GM19023 (cell line): ENCODE measurements at regions not wholly inside any gene's neighbourhood (a gene's known extent, or its start where the extent isn't known, plus 50 kb on each side); places are given as distances from the start of the nearest gene placed in this dataset.

Experiments
- ATAC-seq: cut with Tn5 transposase; IDR thresholded peaks from one replicate; pipeline ENCODE4 v1.9.1; 2021; ENCODE audit warnings: mild to moderate bottlenecking, moderate library complexity; ENCODE audit not compliant: unreplicated experiment

DNA sequence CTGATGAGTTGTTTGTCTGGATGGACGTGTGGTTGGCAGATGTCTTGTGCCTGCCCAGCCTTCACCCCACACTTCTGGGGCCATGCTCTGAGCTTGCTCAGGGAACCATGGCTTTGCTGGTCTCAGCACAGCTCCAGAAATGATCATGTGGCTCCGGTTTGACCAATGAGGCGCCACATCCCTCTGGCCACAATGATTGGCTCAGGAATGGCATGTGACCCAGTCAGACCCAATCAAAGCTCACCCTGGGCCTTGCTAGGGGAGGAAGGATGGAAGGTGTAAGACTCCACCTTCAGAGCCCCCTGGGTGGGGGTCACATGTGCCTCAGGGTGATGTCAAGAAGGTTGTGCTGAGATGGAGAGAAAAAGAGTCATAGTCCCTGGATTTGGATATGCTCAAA lies 281.6 kb upstream of the SULF2 start:
- no peak for ATAC-seq

DNA sequence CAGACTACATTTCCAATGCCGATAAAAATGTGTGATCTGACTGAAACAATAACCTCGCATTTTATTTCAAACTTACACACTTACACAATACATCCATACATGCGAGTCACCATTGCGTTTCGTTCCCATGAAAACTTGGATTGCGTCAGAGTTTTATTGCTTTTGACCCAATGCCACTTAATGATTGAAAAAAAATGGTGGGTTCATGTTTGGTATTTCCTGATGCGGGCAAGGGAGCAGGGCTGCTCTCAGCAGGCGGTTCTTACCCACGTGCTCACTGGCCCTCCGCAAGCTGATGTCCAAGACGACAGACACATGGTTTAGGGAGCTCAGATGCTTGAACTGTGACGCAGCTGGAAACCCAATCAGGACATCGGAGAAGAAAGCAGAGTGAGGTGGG lies 281.0 kb upstream of the SULF2 start:
- no peak for ATAC-seq

DNA sequence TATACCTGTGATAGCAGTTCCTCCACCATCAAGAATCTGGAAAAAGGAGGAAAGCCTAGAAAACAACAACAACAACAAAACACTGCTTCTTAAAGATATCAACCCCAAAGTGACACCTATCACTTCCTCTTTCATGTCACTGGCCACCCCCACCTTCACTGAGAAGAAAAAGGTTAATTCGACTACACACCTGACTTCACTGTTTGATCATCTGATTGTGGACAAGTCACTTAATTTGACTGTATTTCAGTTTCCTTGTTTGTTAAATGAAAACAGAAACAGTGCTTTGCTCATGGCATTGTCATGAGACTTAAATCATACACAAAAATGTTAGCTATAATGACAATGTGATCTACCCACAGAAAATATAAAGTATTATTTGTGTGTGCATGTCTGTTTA lies 280.6 kb upstream of the SULF2 start:
- ATAC-seq: no peak

DNA sequence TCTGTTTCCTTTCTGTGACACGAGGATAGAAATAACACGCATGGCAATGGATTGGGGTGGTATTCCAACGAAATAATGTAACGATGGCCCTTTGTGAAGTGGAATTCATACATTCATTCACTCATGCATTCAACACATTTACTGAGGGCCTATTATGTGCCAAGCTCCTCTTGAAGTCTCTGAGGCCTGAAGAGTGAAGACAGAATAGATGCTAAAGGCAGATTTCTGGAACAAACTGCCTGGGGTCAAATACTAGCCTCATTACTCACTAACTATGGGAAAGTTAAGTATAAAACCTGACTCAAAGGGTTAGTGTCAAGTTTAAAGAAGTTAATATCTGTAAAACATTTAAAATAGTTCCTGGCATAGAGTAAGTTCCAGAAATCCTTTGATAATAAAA lies 279.6 kb upstream of the SULF2 start:
- ATAC-seq: no peak

DNA sequence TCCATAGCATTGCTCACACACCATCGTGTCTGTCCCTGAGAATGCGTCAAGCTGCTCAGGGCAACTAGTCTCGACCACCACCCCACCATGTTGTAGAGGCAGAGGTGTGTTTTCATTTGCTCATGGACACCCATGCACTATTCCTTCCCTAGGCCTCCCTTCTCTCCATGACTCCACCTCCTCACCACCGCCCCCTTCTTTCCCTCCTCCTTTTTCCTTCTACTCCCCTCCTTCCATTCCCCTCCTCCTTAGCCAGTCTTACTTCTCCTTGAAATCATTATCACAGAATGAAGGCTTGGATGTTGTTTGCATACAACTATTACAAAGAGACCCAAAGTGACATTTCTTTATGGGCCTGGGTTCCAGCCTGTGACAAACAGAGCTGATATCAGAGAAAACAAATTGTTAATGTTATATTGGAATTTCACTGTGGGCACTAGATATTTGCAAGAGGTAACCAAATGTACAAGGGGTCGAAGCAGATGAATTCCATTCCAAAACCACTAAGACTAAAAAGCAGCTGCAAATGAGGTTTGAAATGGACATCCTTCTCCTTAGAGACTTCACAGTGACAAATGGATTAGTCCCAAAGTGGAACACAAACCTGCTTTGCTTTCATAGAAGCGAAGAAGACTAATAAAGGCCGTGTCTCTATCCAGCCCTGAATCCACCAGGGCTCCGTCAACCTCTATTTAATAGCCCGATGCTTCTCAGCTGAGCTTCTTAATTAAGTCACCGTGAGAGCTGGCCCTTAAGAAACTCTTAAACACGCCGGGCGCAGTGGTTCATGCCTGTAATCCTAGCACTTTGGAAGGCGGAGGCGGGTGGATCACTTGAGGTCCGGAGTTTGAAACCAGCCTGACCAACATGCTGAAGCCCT lies 275.8 kb upstream of the SULF2 start:
- ATAC-seq: no peak

DNA sequence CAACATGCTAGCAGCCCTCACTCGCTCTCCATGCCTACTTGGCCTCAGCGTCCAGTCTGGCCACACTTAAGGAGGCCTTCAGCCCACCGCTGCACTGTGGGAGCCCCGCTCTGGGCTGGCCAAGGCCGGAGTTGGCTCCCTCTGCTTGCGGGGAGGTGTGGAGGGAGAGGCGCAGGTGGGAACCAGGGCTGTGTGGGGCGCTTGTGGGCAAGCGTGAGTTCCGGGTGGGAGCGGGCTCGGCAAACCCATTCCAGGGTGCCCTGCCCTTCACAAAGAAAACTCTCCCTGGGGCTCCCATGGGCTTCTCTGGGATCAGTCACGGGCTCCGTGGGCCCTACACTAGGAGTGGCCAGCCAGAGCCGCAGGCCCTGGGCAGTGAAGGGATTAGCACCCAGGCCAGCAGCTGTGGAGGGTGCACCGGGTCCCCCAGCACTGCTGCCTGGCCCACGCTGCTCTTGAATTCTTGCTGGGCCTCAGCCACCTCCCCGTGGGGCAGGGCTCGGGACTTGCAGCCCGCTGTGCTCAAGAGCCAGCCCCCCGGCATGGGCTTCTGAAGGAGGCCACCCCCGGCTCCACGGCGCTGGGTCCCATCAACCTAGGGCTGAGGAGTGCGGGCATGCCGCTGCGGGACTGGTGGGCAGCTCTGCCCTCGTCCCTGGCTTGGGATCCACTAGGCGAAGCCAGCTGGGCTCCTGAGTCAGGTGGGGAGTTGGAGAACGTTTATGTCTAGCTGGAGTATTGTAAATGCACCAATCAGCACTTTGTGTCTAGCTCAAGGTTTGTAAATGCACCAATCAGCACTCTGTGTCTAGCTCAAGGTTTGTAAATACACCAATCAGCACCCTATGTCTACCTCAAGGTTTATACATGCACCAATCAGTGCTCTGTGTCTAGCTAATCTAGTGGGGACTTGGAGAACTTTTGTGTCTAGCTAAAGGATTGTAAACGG lies 273.6 kb upstream of the SULF2 start:
- no peak for ATAC-seq

DNA sequence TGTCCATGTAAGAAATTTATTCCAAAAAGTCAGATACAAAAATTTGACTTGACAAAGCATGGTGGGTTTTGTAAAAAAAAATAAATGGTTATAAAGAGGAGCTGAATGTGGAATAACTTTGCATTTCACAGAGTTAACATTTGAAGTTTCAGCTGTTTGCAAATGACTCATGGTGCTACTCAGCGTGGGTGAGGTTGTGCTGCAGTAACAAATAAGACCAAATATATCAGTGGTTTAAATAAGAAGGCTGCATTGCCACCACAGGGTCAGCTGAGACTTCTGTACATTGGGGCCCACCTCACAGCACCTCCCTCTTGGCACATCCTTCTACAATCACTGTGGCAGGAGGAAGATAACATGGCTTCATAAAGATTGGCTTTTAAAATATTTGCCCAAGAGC lies 272.5 kb upstream of the SULF2 start:
- ATAC-seq: no peak

DNA sequence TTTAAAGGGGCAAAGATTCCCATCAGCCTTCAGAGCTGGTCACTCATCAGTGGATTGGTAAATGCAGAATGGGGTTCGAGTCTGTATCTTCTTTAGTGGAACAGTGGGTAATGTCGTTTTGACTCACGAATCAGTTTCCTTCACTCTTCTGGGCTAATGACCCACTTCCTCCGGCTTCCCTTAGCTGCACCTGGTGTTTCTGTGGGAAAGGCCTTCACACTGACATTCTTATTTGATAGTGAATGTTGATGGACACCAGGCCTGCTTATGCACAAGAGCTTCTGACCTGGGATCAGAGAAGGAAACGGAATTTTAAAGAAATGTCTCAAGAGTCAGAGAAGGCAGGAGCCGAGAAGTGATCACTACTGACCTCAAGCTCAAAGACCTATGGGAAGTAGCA lies 272.0 kb upstream of the SULF2 start:
- no peak for ATAC-seq

DNA sequence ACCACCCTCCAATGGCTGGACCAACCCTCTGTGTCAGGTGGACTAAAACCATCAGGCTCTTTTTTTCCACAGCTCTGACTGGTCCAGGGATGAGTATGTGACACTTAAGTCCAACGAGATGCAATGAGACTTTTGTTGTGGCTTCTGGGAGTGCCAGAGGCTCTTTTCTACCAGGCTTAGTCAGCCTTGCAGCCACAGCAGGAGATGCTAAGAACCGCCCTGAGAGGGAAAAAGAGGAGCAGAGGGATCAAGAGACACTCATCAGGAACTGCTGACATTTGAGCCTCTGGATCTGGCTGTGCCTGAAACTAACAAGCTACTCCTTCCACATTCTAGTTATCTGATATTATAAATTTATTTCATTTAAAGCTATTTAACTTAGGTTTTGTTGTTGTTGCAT lies 270.9 kb upstream of the SULF2 start:
- no peak for ATAC-seq

DNA sequence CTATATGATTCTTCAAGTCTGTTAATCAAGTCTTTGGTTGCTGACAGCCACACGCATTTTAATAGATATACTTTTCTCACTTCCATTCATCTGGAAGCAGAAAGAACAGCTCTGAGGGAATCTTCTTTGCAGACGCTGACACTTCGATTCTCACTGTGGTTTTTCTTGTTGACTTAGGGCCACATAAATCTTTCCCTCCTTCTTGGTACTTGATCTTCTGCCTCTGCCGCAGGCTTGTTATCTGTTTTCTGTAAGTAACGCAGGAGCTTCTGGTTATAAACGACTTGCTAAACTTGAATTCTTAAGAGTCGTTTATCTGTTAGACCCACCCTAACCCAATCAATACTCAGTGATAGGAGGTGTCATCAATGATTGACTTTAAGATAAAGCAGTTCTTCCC lies 268.8 kb upstream of the SULF2 start:
- no peak for ATAC-seq

DNA sequence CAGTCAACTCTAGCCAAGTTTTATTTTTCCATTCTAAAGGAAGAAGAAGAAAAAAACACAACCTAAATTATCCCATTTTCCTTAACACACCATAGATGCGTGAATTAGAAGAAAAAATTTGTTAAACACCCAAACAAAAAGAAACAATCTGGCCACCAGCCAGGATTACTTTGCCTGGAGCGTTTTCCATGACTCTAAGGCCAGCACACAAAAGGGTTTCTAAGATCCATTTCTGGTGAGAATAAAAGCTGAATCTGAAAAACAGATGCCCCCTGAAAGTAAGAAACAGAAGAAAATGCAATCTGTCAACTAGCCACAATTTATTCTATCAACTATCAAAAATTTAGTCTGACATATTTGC lies 267.2 kb upstream of the SULF2 start:
- ATAC-seq: no peak

DNA sequence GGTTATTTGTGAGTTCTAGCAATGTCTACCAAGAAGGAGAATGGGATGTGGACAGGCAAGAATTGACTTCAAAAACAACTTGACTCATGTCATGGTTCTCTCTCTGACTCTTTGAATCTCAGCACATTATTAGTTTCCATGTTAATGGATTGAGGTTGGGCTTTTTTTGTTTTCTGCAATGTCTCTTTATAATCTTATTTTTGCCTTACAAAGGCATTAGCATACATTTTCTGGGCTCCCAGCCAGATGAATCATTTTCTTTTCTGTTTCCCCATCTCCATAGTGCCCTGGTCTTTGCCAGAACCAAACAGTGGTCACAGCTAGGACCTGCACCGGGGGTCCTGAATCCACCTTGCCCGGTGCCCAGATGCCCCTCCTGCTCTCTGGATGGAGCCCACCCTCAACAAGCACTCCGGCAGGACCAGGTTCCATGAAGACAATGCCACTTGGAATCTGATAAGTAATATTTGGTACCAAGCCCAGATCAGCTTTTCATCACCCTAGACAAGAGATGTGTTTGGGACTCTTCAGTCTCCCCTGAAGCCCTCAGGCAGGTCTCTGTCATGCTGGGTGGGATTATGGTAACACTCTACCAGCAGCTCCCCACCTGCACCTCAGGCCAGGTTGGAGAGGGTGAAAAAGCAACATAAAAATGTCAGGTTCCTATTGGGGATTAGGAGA lies 266.7 kb upstream of the SULF2 start:
- ATAC-seq: no peak

DNA sequence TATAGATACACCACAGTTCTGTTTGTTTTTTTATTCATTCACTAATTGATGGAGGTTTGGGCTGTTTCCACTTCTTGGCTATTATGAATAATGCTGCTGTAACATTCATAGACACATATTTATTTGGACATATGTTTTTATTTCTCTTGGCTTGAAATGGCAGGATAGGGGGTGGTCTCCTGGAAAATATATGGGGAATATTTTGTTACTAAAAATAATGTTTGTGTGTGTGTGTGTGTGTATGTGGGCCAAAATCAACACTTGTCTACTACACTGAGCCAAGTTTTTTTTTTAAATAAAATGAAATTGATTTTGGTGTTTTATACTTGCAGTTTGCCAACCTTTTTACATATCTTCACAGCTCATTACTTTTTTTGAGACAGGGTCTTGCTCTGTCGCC lies 264.4 kb upstream of the SULF2 start:
- no peak for ATAC-seq

DNA sequence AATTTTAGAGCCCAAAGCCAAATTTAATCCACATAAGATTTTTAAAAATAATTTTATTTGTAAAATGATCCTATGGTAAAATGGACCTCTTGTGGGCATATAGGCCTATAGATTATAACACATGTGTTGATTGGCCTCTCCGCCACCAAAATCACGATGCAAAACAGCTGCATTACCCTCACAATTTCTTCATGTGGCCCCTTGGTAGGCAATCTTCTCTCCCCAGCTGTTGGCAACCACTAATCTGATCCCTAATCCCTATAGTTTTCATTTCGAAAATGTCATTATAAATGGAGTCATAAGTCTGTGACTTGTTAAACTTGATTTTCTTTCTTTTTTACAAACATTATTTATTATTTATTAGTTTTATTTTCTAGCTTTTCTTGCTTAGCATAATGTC lies 263.9 kb upstream of the SULF2 start:
- no peak for ATAC-seq

DNA sequence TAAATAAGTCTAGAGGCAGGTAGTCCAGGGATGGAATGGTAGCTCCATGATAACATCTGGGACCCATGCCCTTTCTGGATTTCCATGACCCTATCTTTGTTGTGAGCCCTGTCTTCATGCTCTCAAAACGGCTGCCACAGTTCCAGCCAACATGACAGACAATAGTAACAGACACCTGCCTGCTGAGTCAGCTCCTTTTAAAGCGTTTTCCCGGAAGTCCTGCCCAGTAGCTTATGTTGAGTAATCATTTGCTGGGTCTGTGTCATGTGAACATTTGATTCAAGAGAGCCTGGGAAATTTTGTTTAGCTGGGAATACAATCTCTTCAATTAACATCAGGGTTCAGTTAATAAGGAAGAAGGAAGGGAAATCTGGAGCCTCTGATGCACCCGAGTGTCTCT lies 262.2 kb upstream of the SULF2 start:
- no peak for ATAC-seq

DNA sequence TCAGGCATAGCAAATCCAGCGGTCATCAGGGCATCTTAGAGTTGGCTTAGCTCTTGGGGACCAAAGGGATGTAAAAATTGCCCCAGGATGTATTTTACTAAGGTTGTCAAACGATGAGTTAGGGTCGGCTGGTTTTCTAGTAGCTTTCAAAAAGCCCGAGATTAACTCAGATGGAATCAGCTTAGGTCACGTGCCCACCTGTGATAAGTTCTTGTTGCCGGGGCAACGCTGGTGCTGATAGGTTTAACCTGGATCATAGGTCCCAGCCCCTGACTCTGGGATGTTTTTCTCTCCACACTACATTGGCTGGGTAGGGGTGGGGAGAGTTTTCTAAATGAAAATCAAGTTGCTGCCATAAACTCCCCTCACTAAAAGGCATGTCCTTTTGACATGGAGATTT lies 257.3 kb upstream of the SULF2 start:
- no peak for ATAC-seq

DNA sequence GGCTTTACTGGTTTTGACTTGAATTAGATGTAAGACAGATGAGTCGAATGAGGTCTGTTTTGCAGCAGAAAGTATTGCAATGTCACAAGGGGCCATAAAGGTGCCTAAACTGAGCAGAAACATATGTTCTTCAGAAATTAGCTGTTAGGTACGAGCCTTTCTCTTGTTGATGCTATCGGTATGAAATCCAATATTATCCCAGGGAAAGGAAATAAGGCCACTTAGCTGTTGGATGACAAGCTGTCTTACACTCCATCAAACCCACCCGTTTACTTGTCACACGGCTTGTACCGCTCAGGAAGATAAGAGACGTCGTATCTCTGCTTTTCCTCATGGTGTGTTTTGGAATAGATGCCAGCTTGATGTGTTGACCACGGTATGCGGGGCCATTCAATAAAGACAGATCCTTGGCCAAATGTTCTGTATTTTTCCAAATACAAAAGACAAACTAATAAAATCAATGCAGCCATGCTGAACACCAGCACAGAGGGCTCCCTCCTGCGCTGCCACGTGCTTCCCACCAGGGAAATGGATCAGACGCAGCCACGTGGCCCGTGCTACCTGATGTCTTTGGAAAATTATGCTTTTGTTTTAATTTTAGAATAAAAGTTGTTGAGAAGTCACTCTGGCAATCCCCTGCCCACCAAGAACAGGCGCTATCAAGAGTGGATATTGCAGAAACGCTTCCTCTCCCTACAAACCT lies 255.9 kb upstream of the SULF2 start:
- ATAC-seq: no peak

DNA sequence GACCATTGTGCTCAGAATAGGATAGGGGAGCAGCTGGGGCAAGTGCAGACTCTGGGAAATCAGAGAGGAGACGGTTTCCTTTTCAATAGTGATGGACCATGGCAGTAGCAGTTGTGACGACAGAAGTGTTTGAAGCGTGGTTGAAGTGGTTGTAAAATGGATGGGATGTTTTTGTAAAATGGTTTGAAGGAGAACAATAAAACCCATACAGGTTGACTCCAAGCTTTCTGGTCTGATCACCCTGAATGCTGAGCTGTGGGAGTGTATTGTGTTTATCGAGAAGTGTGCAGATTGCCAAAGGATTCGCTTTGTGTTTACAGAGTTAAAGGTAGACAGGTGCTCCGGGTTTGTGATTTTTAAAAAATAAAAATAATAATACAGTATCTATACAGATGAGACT lies 255.2 kb upstream of the SULF2 start:
- no peak for ATAC-seq

DNA sequence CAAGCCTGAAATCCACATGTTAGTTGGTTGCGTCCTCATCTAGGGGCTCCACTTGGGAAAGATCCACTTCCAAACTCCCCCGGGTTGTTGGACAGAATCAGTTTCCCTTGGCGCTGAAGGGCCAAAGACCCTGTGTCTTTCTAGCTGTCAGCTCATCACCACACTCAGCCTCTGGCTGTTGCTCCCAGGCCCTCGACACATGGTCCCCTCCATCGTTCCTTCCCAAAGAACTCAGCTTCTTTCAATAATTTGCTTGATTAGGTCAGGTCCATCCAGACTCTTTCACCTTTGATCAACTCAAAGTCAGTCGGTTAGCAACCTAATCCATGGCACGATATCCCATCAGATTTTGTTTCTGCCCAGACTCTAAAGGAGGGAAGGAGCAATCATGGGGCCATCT lies 254.8 kb upstream of the SULF2 start:
- no peak for ATAC-seq

DNA sequence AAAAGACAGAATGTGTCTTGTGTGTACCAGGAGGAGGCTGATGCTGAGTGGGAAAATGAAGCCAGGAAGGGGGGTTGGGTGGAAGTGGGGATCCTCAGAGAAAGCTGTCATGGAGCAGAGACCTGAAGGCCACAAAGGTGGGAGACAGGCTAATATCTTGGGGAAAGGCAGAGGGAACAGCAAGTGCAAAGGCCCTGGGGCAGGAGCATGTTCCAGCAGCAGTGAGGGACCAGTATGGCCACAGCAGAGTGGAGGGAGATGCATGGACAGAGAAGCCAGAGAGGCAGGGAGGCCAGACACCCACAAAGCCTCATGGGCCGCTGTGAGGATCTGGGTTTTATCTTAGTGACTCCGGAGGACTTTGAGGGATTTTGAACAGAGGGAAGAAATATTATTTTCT lies 254.2 kb upstream of the SULF2 start:
- no peak for ATAC-seq

DNA sequence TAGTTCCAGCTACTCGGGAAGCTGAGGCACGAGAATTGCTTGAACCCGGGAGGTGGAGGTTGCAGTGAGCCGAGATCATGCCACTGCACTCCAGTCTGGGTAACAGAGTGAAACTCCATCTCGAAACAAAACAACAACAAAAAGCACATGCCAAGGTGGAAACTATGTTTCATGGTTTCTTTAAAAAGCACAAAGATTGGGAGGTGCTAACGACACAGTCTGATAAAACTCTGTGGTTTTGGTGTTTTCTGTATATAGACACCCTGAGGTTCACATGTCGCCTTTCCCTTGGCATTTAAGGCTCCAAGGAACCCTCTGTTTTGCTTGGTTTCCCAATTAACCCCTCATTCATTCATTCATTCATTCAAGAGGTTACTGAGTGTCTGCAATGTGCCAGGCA lies 253.4 kb upstream of the SULF2 start:
- ATAC-seq: no peak
